CD4-positive, alpha-beta T cell treated with Interleukin-21 for 1 hour (primary cell): ENCODE measurements at regions not wholly inside any gene's neighbourhood (a gene's known extent, or its start where the extent isn't known, plus 50 kb on each side); places are given as distances from the start of the nearest gene placed in this dataset.
"Not testable (repeated sequence)": the region's sequence is repeated elsewhere in the genome, so short reads cannot be mapped to it uniquely, and the experiment has no call there.

ENCODE experiments used
- DNase-seq: peaks from one replicate; pipeline ENCODE4 v3.0.0-alpha.2; 2020

- no peak for DNase-seq
Measured at GRCh38 chr3:55294557-55294956, 192.5 kb downstream of the WNT5A start.

- DNase-seq: no peak
Measured at GRCh38 chr3:55292360-55292759, 194.7 kb downstream of the WNT5A start.

DNA sequence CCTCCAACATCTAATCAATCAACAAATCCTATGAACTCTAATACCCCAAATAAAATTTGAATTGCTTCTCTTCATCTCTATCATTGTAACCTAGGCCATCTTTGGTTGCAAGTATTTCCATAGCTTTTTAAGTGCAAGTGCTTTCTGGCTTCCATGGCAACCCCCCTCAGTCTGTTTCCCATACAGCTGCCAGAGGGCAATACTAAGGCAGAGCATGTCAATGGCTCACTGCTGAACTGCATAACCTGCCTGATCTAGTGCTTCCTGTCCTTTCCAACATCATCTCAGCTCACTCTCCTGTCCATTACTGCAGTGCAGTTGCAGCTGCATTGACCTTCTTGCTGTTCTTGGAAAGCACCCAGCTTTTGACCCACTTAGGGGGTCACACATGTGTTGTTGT is 198.4 kb downstream of the WNT5A start:
- no peak for DNase-seq

- DNase-seq: no peak
Measured at GRCh38 chr3:55286693-55287092, 200.4 kb downstream of the WNT5A start.

DNA sequence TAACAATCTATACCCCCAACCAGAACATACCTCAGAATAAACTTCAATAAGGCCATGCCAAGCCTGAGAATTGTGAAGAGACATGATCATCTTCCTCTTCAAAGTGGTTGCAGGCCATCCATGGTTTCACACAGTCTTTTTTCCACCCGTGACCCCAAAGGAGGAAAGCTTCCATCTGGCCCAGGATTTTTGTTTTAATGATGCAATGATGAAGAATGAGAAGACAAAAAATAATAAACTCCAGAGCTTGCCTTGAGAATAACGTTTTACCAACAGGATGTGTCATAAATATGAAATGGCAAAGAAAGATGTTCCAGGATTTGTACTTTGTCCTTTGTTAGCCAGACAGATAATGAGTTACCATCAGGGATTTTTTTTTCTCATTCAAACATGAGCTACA is 201.9 kb downstream of the WNT5A start:
- DNase-seq: no peak

DNA sequence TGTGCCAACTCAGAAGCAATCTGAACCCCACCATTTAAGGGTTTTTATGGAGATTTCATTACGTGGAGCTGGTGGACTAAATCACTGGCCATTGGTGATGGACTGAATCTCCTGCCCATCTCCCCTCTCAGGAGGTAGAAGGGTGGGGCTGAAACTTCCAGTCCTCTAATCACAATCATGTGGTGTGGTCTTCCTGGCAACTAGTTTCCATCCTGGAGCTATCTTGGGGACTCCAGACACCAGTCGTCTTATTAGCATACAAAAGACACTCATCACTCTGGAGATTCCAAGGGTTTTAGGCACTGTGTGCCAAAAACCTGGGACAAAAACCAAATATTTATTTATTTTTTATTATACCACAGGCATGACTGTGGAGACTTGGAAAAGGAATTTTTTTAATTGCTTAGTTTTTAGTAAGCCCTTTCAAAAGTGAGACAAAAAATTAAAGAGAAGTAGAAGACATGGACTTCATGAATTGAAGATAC is 203.6 kb downstream of the WNT5A start:
- no peak for DNase-seq

GRCh38 chr3:55282994-55283393 is 204.1 kb downstream of the WNT5A start:
- DNase-seq: no peak

DNA sequence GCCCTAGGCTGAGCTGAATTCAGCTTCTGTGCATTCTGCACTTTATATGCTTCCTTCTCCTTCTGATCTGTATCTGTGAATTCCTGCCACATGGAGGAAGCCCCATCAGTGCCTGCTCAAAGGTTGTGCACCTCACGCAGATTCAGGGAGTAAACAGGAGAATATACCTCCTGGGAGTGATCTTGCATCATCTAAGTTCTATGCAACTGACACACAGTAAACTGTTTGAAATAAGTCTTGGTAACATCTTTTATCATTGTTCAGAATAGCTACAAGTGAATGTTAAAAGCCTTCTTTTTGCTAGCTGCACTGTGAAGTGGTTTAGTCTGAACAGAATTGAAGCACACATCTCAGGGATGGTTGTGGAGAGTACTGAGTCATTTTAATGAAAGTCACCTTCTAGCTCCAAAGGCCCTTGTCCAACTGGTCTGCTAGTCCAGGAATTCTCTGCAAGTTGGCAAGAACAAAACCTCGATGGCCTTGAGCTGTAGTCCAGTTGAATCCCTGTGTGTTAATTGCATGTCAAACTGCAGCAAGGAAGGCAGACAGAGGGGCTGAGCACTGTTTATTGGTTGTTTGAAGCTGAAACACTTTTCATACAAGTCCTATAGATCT is 215.0 kb downstream of the WNT5A start:
- no peak for DNase-seq

DNA sequence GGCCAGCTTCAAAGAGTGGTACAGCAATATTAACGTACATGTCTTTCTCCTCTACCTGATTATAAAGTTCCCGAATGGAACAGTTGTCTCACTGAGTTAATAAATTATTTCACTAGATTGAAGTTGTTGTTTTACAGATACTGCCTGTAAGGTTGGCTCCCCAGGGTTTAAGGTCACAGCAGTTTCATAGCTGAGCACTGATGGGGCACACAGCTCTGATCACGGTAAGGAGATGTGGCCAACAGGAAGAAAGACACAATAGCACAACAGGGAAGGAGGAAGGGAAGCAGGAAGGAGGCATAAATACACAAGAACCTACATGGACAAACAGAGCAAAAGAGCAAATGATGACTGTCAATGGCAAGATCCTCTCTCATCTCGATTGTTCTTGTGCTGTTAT is 215.6 kb downstream of the WNT5A start:
- no peak for DNase-seq

DNA sequence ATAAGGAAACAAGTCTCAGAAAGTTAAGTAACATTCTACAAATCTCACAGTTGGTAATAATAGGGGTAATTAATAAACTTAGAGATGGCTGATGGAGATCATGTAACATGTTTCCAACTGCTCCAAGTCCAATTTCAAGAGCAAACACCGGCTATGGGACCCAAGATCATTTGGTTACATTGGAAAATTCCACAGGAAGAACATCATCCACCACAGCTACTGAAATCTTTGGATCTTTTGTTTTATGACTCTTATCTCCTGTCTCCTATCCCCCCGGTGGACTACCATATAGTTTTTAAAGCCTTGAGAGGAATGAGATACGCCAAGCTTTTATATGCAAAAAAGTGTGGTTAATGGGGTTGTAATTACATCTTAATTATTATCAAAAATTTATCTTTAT is 216.1 kb downstream of the WNT5A start:
- no peak for DNase-seq

GRCh38 chr3:55269636-55270035 is 217.5 kb downstream of the WNT5A start:
- no peak for DNase-seq

DNA sequence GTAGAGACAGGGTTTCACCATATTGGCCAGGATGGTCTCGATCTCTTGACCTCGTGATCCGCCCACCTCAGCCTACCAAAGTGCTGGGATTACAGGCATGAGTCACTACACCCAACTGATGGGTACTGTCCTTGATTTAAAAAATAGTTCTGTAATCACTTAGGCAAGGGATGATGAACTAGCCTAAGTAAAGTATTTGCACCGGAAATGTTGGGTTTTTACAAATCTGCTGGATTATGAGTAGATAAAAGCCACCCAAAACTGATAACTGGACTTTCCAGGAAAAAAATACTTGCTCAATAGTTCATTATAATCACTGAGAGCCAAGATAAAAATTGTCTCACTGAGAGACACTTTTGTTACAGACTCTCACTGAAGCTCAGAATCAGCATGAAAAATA is 218.0 kb downstream of the WNT5A start:
- DNase-seq: no peak

- DNase-seq: no peak
Measured at GRCh38 chr3:55267206-55267930, 219.7 kb downstream of the WNT5A start.

DNA sequence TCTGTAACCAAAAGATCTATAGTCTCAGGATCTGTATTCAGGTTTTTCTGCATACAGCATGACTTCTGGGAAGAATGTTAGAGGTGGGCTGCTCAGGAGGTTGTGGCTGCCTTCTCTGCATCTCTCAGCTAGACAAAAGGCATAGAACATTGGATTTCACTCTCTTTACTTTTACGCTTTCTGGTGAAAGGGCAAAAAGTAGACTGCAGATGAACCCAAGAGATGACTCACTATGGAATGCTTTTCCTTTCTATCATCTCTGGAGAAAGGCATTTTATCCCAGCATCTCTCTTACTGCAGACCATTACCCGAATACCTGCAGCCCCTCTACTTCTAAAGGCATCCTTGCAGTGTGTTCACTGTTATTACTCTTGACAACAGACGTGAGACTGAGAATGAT is 222.2 kb downstream of the WNT5A start:
- no peak for DNase-seq

DNA sequence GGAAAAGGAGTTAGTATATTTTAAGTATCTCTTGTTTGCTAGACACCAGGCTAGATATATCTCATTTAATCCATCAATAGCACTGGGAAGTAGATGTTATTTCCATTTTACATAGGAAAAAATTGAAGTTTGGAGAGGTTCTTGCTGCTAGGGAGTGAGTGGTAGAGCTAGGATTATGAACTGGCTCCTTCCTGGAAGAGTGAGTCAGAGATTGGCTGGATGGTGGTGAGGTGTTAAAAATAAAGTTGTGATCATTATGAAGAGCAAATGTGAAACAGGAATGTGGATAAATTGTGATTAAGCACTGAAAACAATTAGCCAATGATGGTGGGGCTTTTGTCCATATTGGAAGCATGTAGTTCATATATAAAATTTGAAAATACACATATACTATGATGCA is 234.2 kb downstream of the WNT5A start:
- no peak for DNase-seq

GRCh38 chr3:55249156-55249555 is 237.9 kb downstream of the WNT5A start:
- DNase-seq: not testable (repeated sequence)

GRCh38 chr3:55247666-55248065 is 239.4 kb downstream of the WNT5A start:
- DNase-seq: no peak

DNA sequence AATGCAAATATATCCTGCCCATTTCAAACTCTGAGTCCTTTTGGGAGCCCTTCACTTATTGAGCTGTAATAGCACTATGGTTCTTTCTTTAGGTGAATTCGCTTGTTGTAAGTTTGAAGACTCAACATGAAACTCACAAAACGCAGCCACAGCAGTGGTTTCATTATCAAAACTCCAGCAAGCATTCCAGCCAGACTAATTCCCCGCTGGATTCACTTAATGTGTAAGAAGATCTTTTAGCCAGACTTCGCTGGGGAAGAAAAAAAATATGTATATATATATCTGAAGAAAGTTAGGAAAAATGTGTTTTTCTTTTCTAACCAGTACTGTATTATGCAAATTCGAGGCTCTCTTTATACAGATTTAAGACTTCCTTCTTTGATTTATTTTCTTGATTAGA is 241.1 kb downstream of the WNT5A start:
- DNase-seq: no peak

DNA sequence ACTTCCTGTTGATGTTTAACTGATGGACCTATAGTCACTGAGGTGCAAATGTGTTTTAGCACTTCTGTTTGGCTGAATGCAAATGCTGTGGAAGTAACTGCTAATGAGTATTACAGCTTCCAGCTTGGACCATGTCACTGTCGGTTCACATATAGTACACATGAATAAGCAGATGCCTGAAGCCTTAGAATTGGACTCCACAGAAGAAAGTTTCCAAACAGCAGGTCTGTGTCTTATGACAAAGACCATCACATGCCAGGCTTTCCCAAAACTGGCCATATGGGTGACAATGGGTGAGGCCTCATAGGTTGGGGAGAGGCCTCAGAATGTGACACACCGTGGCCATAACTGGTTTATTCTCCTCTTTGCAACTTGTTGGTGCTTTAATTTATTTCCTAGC is 241.8 kb downstream of the WNT5A start:
- DNase-seq: no peak

- DNase-seq: no peak
Measured at GRCh38 chr3:55244247-55244646, 242.9 kb downstream of the WNT5A start.

- DNase-seq: no peak
Measured at GRCh38 chr3:55243678-55244077, 243.4 kb downstream of the WNT5A start.

DNA sequence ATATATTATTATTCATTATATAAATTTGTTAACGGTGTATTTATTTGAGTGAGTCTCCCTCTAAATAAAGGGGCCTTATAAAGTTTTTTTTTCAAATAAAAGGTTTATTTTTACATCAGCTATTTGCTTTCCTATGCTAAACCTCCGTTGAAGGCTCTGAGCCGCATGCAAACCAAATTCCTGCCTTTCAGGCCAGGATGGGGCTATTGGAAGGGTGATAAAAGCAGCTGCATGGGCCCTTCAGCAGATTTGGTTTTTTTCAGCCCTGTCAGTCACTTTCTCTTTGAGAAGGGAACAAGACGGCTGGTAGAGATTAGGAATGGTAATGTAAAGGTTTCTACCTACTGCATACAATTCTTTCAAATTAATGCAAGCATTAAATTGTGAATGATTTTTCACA is 244.2 kb downstream of the WNT5A start:
- no peak for DNase-seq

DNA sequence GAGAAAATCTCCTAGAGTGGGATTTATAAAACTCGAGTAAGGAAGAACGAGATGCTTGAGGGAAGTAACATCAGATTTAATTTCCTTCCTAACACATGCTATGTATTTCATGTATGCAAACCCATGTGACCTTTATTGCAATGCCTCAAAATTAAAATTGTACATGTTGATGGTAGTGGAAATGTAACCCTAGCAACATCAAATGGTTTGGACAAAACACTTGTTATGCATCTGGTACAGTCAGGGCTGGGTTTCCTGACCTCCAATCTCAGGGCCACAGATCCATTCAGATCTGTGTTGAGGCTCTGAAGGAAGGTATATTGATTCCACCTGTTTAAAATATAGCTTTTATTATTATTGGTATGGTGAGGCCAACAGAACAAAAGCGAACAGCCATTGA is 246.0 kb downstream of the WNT5A start:
- DNase-seq: no peak

- DNase-seq: no peak
Measured at GRCh38 chr3:55235416-55235815, 251.7 kb downstream of the WNT5A start.

- DNase-seq: no peak
Measured at GRCh38 chr3:55226696-55227095, 260.4 kb downstream of the WNT5A start.
